ENCODE measurements at regions not wholly inside any gene's neighbourhood (a gene's known extent, or its start where the extent isn't known, plus 50 kb on each side); places are given as distances from the start of the nearest gene placed in this dataset.

- TF ChIP-seq MAX (IDR thresholded peaks at IDR 0.05; ENCODE audit: low read depth, low read length) (no peak), CTCF (IDR thresholded peaks at IDR 0.05; ENCODE audit: low read depth, low read length) (no peak), POLR2A (IDR thresholded peaks at IDR 0.05; ENCODE audit: extremely low read depth, insufficient read length) (no peak), MYC (IDR thresholded peaks at IDR 0.05; ENCODE audit: low read depth, low read length) (no peak)
These were observed 360.5 kb downstream of the SOX11 start for GRCh38 chr2:6052649-6053048.
